GM10266 (cell line): ENCODE measurements at regions not wholly inside any gene's neighbourhood (a gene's known extent, or its start where the extent isn't known, plus 50 kb on each side); places are given as distances from the start of the nearest gene placed in this dataset.

ENCODE experiments used
- DNase-seq: peaks from one replicate; pipeline ENCODE4 v3.0.0; 2012; ENCODE audit errors: extremely low spot score
- TF ChIP-seq, protein P1 (sequence below): IDR thresholded peaks from 2 replicates; pipeline ENCODE4 v1.5.1; 2012; ENCODE audit warnings: mild to moderate bottlenecking, low read depth; ENCODE audit not compliant: control insufficient read depth, insufficient read depth; ENCODE audit errors: missing control alignments

DNA sequence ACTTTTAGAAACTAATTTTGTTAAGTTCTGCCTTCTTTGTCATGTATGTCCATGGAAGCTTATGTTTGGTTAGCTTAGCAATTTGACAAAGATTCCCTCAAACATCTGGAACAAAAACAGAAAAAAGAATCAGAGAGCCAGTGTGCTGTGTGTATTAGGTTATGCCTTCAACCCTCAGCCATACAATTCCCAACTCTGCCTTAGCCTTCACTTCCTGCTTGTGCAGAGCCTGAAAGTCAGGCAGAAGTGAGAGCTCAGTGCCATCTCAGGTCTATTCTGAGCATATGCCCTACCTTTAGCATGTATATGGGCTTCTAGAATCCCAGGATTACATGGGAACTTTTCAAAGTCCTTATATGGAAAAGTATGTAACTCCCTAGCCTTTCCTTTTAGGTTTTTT is 58.2 kb upstream of the STOX2 start:
- TF ChIP-seq, protein P1, sequence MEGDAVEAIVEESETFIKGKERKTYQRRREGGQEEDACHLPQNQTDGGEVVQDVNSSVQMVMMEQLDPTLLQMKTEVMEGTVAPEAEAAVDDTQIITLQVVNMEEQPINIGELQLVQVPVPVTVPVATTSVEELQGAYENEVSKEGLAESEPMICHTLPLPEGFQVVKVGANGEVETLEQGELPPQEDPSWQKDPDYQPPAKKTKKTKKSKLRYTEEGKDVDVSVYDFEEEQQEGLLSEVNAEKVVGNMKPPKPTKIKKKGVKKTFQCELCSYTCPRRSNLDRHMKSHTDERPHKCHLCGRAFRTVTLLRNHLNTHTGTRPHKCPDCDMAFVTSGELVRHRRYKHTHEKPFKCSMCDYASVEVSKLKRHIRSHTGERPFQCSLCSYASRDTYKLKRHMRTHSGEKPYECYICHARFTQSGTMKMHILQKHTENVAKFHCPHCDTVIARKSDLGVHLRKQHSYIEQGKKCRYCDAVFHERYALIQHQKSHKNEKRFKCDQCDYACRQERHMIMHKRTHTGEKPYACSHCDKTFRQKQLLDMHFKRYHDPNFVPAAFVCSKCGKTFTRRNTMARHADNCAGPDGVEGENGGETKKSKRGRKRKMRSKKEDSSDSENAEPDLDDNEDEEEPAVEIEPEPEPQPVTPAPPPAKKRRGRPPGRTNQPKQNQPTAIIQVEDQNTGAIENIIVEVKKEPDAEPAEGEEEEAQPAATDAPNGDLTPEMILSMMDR, result no peak

DNA sequence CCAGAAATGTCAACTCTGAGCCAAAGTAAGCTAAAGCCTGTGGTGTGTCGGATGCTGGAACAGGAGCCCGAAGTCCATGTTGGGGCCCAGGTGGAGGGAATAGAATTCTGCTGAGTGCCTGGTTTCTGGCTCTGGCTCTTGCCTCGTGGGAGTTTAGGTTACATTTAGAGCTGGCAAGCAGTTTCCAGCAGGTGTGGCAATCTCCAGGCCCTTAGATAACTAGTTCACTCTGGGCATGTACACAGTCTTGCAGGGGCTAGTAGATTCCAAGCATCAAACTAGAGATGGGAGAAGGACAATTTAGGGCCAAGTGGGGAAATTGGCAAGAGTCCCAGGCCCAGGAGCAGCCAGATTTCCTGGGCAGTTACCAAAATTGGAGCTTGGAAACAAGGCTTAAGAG is 56.3 kb upstream of the STOX2 start:
- TF ChIP-seq, protein P1, result no peak
- no peak for DNase-seq

More for the DNA sequence above, 58.2 kb upstream of the STOX2 start:
- no peak for DNase-seq

DNA sequence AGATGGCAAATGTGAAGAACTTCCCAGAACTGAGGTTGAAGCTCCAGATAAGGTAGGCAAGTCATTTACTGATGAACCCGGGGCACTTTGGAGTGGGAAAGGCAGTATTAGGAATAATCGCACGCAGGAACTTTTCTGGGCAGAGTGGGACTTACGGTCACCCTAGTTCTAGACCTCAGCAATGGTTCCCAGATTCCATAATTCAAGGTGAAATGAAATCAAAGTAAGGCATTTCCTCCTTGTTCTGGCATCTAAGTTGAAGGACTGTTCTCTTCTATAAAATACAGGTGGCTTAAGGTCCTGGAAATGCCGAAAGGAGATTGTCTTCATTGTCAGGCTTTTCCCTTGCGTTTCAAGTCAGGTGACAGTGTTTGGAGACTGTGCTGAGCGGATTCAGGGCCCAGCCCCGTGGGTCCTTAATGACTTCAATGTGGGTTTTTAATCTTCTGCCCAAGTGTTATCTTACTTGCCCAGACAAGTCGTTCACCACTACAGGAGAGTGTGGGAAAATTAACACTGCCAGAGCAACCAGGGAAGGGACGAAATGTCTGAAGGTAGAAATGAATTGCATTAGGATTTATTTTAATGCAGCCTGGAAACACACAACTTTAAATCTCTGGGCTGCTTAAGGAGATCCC is 52.1 kb upstream of the STOX2 start:
- DNase-seq, result no peak

DNA sequence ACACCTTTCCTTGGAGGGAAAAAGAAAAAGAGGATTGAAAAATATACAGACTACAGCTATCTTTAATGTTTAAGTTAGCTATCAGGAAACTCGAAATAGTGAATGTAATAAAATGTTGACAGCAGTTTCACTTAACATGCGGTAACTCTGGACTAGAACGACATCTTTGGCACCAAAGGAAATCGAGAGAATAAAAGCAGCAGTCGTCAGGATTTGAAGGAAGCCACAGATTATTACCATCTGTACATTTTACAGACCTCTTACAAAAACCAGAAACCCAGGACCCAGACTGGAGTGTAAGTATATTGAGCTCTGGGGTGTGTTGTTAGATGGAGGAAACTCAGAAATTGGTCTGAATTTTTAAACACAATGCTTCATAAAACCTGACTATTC is 51.6 kb upstream of the STOX2 start:
- TF ChIP-seq, protein P1, result no peak
- no peak for DNase-seq

More for the DNA sequence above, 52.1 kb upstream of the STOX2 start:
- TF ChIP-seq, protein P1, result no peak
